Left ventricle myocardium inferior (tissue), 1 donor: ENCODE measurements at regions not wholly inside any gene's neighbourhood (a gene's known extent, or its start where the extent isn't known, plus 50 kb on each side); places are given as distances from the start of the nearest gene placed in this dataset.

Experiments used
- DNase-seq: peaks from one replicate; pipeline ENCODE4 v3.0.0-alpha.2; 2020
- H3K27ac ChIP-seq: fragments of 200-600 bp; replicated peaks from 2 replicates; pipeline ENCODE4 v1.8.0; 2021
- H3K27me3 ChIP-seq: fragments of 200-600 bp; 2 replicates; pipeline ENCODE4 v1.8.0; 2021; ENCODE audit warnings: low read depth
- H3K36me3 ChIP-seq: fragments of 200-600 bp; 2 replicates; pipeline ENCODE4 v1.8.0; 2021
- H3K4me1 ChIP-seq: fragments of 200-600 bp; 2 replicates; pipeline ENCODE4 v1.8.0; 2021
- H3K4me3 ChIP-seq: fragments of 200-600 bp; 2 replicates; pipeline ENCODE4 v1.8.0; 2021; ENCODE audit warnings: mild to moderate bottlenecking, moderate library complexity
- H3K9me3 ChIP-seq: fragments of 200-600 bp; replicated peaks from 2 replicates; pipeline ENCODE4 v1.8.0; 2021
- CTCF ChIP-seq: fragments of 200-600 bp; IDR thresholded peaks from 2 replicates; pipeline ENCODE4 v1.8.0; 2021; ENCODE audit warnings: antibody characterized with exemption, mild to moderate bottlenecking, borderline replicate concordance
- intact Hi-C: fragments of 100-400 bp; cut with micrococcal nuclease; formaldehyde crosslinking; loops from one replicate; pipeline ENCODE4 v1.11.0; 2022
- donor health status: DM: no; HTN: yes; CAD: no; lungs with severe emphysema.

DNA sequence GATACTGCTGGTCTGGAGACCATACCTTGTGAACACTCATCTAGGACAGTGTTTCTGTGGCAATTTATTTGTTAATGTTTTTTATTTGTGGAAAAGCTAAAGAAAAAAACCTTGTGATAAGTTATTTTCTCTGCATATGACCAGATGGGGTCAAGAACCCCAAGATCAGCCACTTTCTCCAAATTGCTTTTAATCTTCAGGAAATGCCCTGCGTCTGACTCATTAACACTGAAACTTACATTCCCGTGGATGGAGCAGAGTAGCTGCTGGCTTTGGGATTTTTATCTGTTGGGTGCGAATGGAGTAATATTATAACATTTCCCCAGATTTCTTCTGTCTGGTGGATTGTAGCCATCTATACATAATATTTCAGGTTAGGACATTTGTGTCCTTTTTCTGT lies 444.5 kb downstream of the SH3GL2 start:
- Histone ChIP-seq H3K27me3 (no peaks in the 10 kb centered on the region), H3K4me3 (no peak overlapping the region), H3K27ac (no peak overlapping the region), H3K36me3 (no peaks in the 10 kb centered on the region), H3K4me1 (no peaks in the 10 kb centered on the region), H3K9me3 (peaks cover 23% of the 10 kb centered on the region)
- no peak for DNase-seq
- no peak for TF ChIP-seq CTCF
- intact Hi-C loops, result no loop called here

GRCh38 chr9:18032636-18033035 lies 441.3 kb upstream of the ADAMTSL1 start:
- intact Hi-C loops, result no loop called here
- no peak for DNase-seq
- Histone ChIP-seq H3K4me1 (no peaks in the 10 kb centered on the region), H3K4me3 (no peak overlapping the region), H3K27me3 (no peaks in the 10 kb centered on the region), H3K36me3 (no peaks in the 10 kb centered on the region), H3K27ac (no peak overlapping the region), H3K9me3 (peaks cover 18% of the 10 kb centered on the region)
- TF ChIP-seq CTCF, result no peak

- no peaks in the 10 kb centered on the region for H3K36me3 ChIP-seq
- peaks cover 2% of the 10 kb centered on the region for H3K9me3 ChIP-seq
- DNase-seq, result no peak
- H3K4me3 ChIP-seq, result no peak overlapping the region
- intact Hi-C loops, result no loop called here
- H3K27ac ChIP-seq, result no peak overlapping the region
- H3K4me1 ChIP-seq, result no peaks in the 10 kb centered on the region
- no peak for TF ChIP-seq CTCF
- no peaks in the 10 kb centered on the region for H3K27me3 ChIP-seq
Measured at GRCh38 chr9:18036422-18037187, 437.3 kb upstream of the ADAMTSL1 start.

DNA sequence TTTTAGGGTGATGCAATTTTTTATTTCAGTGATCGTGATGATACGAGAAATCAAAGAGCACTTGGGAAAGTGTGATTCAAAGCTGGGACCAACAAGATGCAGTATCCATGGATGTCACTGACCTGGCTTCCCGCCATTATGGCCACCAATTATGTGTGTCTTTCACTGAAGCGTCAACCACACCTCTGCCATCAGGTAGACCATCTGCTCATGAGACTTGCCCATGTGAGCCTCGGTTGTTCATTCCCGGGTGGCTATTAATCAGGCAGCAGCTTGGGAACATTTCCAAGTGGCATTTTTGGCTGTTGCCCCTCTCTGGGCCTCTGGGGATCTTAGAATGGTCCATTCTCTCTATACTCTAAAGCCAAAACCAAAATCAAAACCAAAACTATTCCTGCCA lies 436.0 kb upstream of the ADAMTSL1 start:
- no peak for TF ChIP-seq CTCF
- no peak for DNase-seq
- no peaks in the 10 kb centered on the region for H3K36me3 ChIP-seq
- no peaks in the 10 kb centered on the region for H3K27me3 ChIP-seq
- intact Hi-C loops, result no loop called here
- H3K4me1 ChIP-seq, result no peaks in the 10 kb centered on the region
- H3K27ac ChIP-seq, result no peak overlapping the region
- no peaks in the 10 kb centered on the region for H3K9me3 ChIP-seq
- H3K4me3 ChIP-seq, result no peak overlapping the region

DNA sequence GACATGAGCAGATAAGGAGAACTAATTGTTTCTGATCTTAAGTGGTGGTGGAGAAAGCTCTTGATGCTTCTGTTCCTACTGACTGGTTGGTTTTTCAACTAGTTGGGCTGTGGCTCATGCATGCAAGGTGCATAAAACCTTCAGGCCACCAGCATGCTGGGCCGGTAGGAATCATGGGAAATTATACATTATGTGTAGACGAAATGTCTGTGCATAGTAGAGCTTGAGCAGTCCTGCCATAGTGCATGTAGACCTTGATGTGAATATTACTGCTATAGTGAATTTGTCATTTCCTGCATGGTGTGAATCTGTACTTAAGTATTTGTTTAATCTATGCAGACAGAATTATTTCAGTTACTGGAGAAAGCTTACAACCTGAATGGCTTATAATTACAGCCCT lies 433.6 kb upstream of the ADAMTSL1 start:
- Histone ChIP-seq H3K9me3 (no peaks in the 10 kb centered on the region), H3K27me3 (no peaks in the 10 kb centered on the region), H3K27ac (no peak overlapping the region), H3K4me3 (no peak overlapping the region), H3K4me1 (no peaks in the 10 kb centered on the region), H3K36me3 (no peaks in the 10 kb centered on the region)
- intact Hi-C loops, result no loop called here
- no peak for TF ChIP-seq CTCF
- no peak for DNase-seq
